Loucy (cell line): ENCODE measurements at regions not wholly inside any gene's neighbourhood (a gene's known extent, or its start where the extent isn't known, plus 50 kb on each side); places are given as distances from the start of the nearest gene placed in this dataset.
"Not testable (repeated sequence)": the region's sequence is repeated elsewhere in the genome, so short reads cannot be mapped to it uniquely, and the experiment has no call there.

Source experiments
- H2AFZ ChIP-seq: fragments of 200-600 bp; sonication (generic); 2 replicates; pipeline ENCODE4 v1.6.0; 2016; ENCODE audit warnings: antibody characterized with exemption, mild to moderate bottlenecking, low read length, moderate library complexity
- H3F3A ChIP-seq: fragments of 200-600 bp; 2 replicates; pipeline ENCODE4 v1.6.0; 2016; ENCODE audit warnings: antibody characterized with exemption, low read depth, mild to moderate bottlenecking
- H3K27me3 ChIP-seq: fragments of 200-600 bp; sonication (generic); 2 replicates; pipeline ENCODE4 v1.6.1; 2014; ENCODE audit warnings: low read length, mild to moderate bottlenecking; ENCODE audit not compliant: insufficient read depth, poor library complexity, severe bottlenecking
- H3K36me3 ChIP-seq: fragments of 200-600 bp; sonication (generic); 2 replicates; pipeline ENCODE4 v1.6.1; 2016; ENCODE audit warnings: low read length; ENCODE audit not compliant: insufficient read depth
- H3K4me1 ChIP-seq: fragments of 200-600 bp; sonication (generic); 2 replicates; pipeline ENCODE4 v1.5.1; 2014; ENCODE audit warnings: low read length, mild to moderate bottlenecking; ENCODE audit not compliant: insufficient read depth, poor library complexity, severe bottlenecking
- H3K4me2 ChIP-seq: fragments of 200-600 bp; sonication (generic); 2 replicates; pipeline ENCODE4 v1.6.0; 2014; ENCODE audit warnings: antibody characterized with exemption, low read length, low read depth, mild to moderate bottlenecking; ENCODE audit not compliant: poor library complexity, severe bottlenecking
- H3K4me3 ChIP-seq: fragments of 200-600 bp; sonication (generic); 2 replicates; pipeline ENCODE4 v1.5.1; 2014; ENCODE audit warnings: low read length, mild to moderate bottlenecking, mixed read lengths; ENCODE audit not compliant: poor library complexity, severe bottlenecking
- H3K79me2 ChIP-seq: fragments of 200-600 bp; sonication (generic); 2 replicates; pipeline ENCODE4 v1.6.1; 2014; ENCODE audit warnings: low read length; ENCODE audit not compliant: insufficient read depth
- H3K9ac ChIP-seq: fragments of 200-600 bp; sonication (generic); 2 replicates; pipeline ENCODE4 v1.6.0; 2014; ENCODE audit warnings: mild to moderate bottlenecking, low read depth, low read length, moderate library complexity; ENCODE audit not compliant: poor library complexity, severe bottlenecking
- H3K9me2 ChIP-seq: fragments of 200-600 bp; sonication (generic); replicated peaks from 2 replicates; pipeline ENCODE4 v1.6.1; 2016; ENCODE audit warnings: low read depth, low read length, mixed read lengths
- H3K9me3 ChIP-seq: fragments of 200-600 bp; sonication (generic); 2 replicates; pipeline ENCODE4 v1.6.1; 2014; ENCODE audit warnings: mild to moderate bottlenecking, antibody characterized with exemption, low read length, low read depth; ENCODE audit not compliant: insufficient read depth
- H4K20me1 ChIP-seq: fragments of 200-600 bp; sonication (generic); 2 replicates; pipeline ENCODE4 v1.6.0; 2014; ENCODE audit warnings: antibody characterized with exemption, low read length, mild to moderate bottlenecking; ENCODE audit not compliant: insufficient read depth, poor library complexity, severe bottlenecking
- EZH2phosphoT487 ChIP-seq: fragments of 200-600 bp; IDR thresholded peaks from 2 replicates; pipeline ENCODE4 v1.6.1; 2018; ENCODE audit warnings: antibody characterized with exemption, mild to moderate bottlenecking, moderate library complexity, borderline replicate concordance
- TF ChIP-seq, protein P1 (sequence below): fragments of 200-600 bp; sonication (generic); conservative IDR thresholded peaks from 2 replicates; pipeline ENCODE4 v1.5.1; 2014; ENCODE audit warnings: mild to moderate bottlenecking, antibody characterized with exemption, low read length

DNA sequence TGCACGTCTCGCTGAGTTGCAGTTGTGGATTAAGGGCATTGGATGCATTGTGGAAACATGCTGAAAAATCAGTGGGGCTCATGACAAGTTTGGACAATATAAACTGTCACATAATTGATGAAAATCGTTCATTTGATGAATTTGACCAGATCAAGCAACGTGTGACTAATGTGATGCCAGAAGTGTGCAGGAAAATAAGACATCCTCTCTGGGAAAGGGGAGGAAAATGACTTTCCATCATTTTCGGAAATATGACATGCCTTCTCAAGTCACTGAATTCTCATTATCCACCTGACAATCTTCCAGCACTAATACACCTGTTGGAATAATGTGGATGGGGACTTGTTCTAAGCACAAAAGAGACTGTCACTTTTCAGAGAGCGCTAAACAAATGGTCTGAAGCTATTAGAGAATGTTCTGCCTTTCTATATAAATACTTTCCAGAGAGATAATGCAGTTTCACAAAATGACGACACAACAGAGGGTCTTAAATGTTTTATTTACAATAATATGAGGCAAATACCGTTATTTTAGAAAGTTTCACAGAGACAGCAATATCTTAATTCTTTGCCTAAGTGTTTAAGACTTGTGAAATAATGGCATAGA is 1741.9 kb upstream of the RAG2 start:
- Histone ChIP-seq H3K4me2 (no peak overlapping the region), H3K79me2 (no peaks in the 10 kb centered on the region), H4K20me1 (no peaks in the 10 kb centered on the region), H3K4me3 (no peak overlapping the region), H3F3A (no peaks in the 10 kb centered on the region), H3K9me2 (no peaks in the 10 kb centered on the region), H3K9ac (no peak overlapping the region), H3K27me3 (no peaks in the 10 kb centered on the region), H2AFZ (no peak overlapping the region), H3K36me3 (no peaks in the 10 kb centered on the region), H3K4me1 (no peaks in the 10 kb centered on the region), H3K9me3 (no peaks in the 10 kb centered on the region)
- TF ChIP-seq, protein P1, sequence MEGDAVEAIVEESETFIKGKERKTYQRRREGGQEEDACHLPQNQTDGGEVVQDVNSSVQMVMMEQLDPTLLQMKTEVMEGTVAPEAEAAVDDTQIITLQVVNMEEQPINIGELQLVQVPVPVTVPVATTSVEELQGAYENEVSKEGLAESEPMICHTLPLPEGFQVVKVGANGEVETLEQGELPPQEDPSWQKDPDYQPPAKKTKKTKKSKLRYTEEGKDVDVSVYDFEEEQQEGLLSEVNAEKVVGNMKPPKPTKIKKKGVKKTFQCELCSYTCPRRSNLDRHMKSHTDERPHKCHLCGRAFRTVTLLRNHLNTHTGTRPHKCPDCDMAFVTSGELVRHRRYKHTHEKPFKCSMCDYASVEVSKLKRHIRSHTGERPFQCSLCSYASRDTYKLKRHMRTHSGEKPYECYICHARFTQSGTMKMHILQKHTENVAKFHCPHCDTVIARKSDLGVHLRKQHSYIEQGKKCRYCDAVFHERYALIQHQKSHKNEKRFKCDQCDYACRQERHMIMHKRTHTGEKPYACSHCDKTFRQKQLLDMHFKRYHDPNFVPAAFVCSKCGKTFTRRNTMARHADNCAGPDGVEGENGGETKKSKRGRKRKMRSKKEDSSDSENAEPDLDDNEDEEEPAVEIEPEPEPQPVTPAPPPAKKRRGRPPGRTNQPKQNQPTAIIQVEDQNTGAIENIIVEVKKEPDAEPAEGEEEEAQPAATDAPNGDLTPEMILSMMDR: no peak
- no peak for TF ChIP-seq EZH2phosphoT487

DNA sequence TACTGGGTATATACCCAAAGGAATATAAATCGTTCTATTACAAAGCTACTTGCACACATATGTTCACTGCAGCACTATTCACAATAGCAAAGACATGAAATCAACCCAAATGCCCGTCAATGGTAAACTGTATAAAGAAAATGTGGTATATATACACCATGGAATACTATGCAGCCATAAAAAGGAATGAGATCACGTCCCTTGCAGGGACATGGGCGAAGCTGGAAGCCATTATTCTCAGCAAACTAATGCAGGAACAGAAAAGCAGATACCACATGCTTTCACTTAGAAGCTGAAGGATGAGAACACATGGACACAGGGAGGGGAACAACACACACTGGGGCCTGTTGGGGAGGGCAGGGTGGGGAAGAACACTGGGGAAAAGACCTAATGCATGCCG is 1740.0 kb upstream of the RAG2 start:
- H3K4me2 ChIP-seq, H3K27me3 ChIP-seq, H3K9me2 ChIP-seq, H3K79me2 ChIP-seq, H3K9ac ChIP-seq, H3K4me3 ChIP-seq, H3K36me3 ChIP-seq, H3K9me3 ChIP-seq, H2AFZ ChIP-seq, H4K20me1 ChIP-seq, H3F3A ChIP-seq, H3K4me1 ChIP-seq: not testable (repeated sequence)

DNA sequence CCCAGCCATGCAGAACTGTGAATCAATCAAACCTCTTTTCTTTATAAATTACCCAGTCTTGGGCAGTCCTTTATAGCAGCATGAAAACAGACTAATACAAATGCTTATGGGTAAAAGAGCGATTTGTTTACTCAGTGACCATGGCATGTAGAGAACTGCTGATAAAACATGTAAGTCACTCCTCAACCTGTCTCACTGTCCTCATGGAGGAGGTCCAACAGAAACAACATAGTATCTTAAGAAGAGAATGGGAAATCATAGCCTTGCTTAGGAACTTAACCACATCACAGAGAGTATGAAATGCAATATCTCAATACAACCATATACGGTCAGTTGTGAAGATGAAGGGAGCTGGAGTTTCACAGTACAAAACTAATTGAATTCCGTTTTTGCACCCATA is 1734.0 kb upstream of the RAG2 start:
- TF ChIP-seq, protein P1: no peak
- no peak for TF ChIP-seq EZH2phosphoT487

DNA sequence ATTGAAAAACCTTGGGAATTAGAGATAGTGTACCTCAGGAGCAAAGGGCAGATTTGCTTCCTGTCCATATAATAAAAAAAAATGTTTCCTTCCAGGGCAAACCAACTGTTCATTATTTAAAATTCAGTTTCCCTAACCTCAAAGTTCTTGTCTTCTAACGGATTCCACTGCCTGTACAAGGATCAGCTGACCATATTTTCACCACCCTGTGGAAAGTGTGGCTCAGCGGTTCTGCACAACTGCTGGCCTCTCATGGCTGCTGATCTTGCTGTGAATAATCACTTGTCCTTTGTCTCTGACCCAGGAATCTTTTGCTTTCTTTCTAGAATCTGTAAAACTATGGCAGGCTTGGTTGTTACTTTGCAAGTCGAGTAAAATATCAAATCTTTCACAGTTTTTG is 1732.5 kb upstream of the RAG2 start:
- H3K79me2 ChIP-seq: no peaks in the 10 kb centered on the region
- no peak overlapping the region for H3K9ac ChIP-seq
- no peaks in the 10 kb centered on the region for H3K36me3 ChIP-seq
- no peak overlapping the region for H2AFZ ChIP-seq
- H3K4me3 ChIP-seq: no peak overlapping the region
- no peaks in the 10 kb centered on the region for H3K4me1 ChIP-seq
- no peaks in the 10 kb centered on the region for H3K9me3 ChIP-seq
- H4K20me1 ChIP-seq: no peaks in the 10 kb centered on the region
- H3K9me2 ChIP-seq: no peaks in the 10 kb centered on the region
- H3K27me3 ChIP-seq: no peaks in the 10 kb centered on the region
- H3K4me2 ChIP-seq: no peak overlapping the region
- TF ChIP-seq, protein P1: no peak
- no peak for TF ChIP-seq EZH2phosphoT487
- H3F3A ChIP-seq: no peaks in the 10 kb centered on the region

More for the DNA sequence above, 1734.0 kb upstream of the RAG2 start:
- Histone ChIP-seq H3K4me1 (no peaks in the 10 kb centered on the region), H4K20me1 (no peaks in the 10 kb centered on the region), H3K36me3 (no peaks in the 10 kb centered on the region), H3K4me3 (no peak overlapping the region), H2AFZ (no peak overlapping the region), H3F3A (no peaks in the 10 kb centered on the region), H3K27me3 (no peaks in the 10 kb centered on the region), H3K4me2 (no peak overlapping the region), H3K9me2 (no peaks in the 10 kb centered on the region), H3K9me3 (no peaks in the 10 kb centered on the region), H3K9ac (no peak overlapping the region), H3K79me2 (no peaks in the 10 kb centered on the region)
